ENCODE measurements at regions not wholly inside any gene's neighbourhood (a gene's known extent, or its start where the extent isn't known, plus 50 kb on each side); places are given as distances from the start of the nearest gene placed in this dataset.

- TF ChIP-seq ZFX (IDR thresholded peaks at IDR 0.05) = no peak
- no peak for TF ChIP-seq CTCF (conservative IDR thresholded peaks at IDR 0.05)
- H3K27ac ChIP-seq = no peak overlapping the region
These were observed 144.1 kb upstream of the TMTC4 start for GRCh38 chr13:100818711-100819110.

GRCh38 chr13:100817928-100818327 is 143.3 kb upstream of the TMTC4 start:
- TF ChIP-seq CTCF (conservative IDR thresholded peaks at IDR 0.05) (no peak), ZFX (IDR thresholded peaks at IDR 0.05) (no peak)
- no peak overlapping the region for H3K27ac ChIP-seq

GRCh38 chr13:100815476-100816046 is 141.0 kb upstream of the TMTC4 start:
- TF ChIP-seq ZFX (IDR thresholded peaks at IDR 0.05) = no peak
- no peak for TF ChIP-seq CTCF (conservative IDR thresholded peaks at IDR 0.05)
- H3K27ac ChIP-seq = no peak overlapping the region

- H3K27ac ChIP-seq = no peak overlapping the region
- TF ChIP-seq CTCF (conservative IDR thresholded peaks at IDR 0.05) (no peak), ZFX (IDR thresholded peaks at IDR 0.05) (no peak)
These were observed 138.5 kb upstream of the TMTC4 start for GRCh38 chr13:100812982-100813584.

GRCh38 chr13:100811928-100812327 is 137.3 kb upstream of the TMTC4 start:
- TF ChIP-seq CTCF (conservative IDR thresholded peaks at IDR 0.05) = no peak
- no peak for TF ChIP-seq ZFX (IDR thresholded peaks at IDR 0.05)

GRCh38 chr13:100811024-100811865 is 136.7 kb upstream of the TMTC4 start:
- H3K27ac ChIP-seq = no peak overlapping the region
- no peak for TF ChIP-seq ZFX (IDR thresholded peaks at IDR 0.05)
- no peak for TF ChIP-seq CTCF (conservative IDR thresholded peaks at IDR 0.05)

More at GRCh38 chr13:100811928-100812327, 137.3 kb upstream of the TMTC4 start:
- H3K27ac ChIP-seq = no peak overlapping the region

GRCh38 chr13:100810481-100810880 is 135.9 kb upstream of the TMTC4 start:
- no peak for TF ChIP-seq CTCF (conservative IDR thresholded peaks at IDR 0.05)
- no peak for TF ChIP-seq ZFX (IDR thresholded peaks at IDR 0.05)
- H3K27ac ChIP-seq = no peak overlapping the region
